ENCODE measurements at regions not wholly inside any gene's neighbourhood (a gene's known extent, or its start where the extent isn't known, plus 50 kb on each side); places are given as distances from the start of the nearest gene placed in this dataset.

- no peak for DNase-seq (ENCODE audit: low spot score)
- no peaks in the 10 kb centered on the region for H3K9me2 ChIP-seq (replicated peaks; ENCODE audit: insufficient read depth)
- no peaks in the 10 kb centered on the region for H4K20me1 ChIP-seq (ENCODE audit: insufficient read depth, poor library complexity, severe bottlenecking)
- TF ChIP-seq CTCF (IDR thresholded peaks at IDR 0.05; ENCODE audit: poor library complexity) (no peak), EZH2phosphoT487 (IDR thresholded peaks at IDR 0.05; ENCODE audit: low read depth, severe bottlenecking, unreplicated experiment) (no peak), EZH2 (IDR thresholded peaks at IDR 0.05; ENCODE audit: borderline replicate concordance) (no peak)
- H3K4me2 ChIP-seq = no peak overlapping the region
- no peaks in the 10 kb centered on the region for H3K79me2 ChIP-seq
- H3K27ac ChIP-seq = no peak overlapping the region
- 100% methylated on average over 1 of the region's 1 CpG for WGBS (ENCODE audit: low lambda C conversion rate, missing lambda C conversion rate)
- H3K36me3 ChIP-seq (replicated peaks; ENCODE audit: insufficient read depth, low read depth) = no peaks in the 10 kb centered on the region
- no peaks in the 10 kb centered on the region for H3K4me1 ChIP-seq (ENCODE audit: insufficient read depth)
- H3K9me3 ChIP-seq (ENCODE audit: low read depth) = no peaks in the 10 kb centered on the region
- no peak overlapping the region for H3K4me3 ChIP-seq
- H2AFZ ChIP-seq = no peak overlapping the region
- H3K27me3 ChIP-seq = no peaks in the 10 kb centered on the region
Measured at GRCh38 chr10:4643471-4643870, 182.5 kb upstream of the AKR1E2 start.

DNA sequence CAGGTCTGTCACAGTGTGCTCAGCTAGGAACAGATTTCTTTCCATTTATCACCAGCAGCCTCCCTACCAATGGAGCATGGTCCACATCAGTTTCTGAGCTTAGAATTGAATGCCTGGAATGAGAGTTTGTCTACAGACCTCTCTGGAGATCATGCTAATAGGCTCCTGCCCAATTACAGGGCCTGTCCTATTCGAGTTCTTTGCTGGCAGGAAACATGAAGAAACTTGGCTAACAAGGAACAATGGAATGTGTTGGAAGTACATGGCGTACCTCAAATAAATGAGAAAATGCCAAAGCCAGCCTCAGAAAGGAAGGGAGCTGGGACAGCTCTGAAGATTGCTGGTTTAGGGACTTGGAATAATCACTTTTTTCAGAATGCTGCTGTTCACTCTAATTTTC, 186.0 kb upstream of the AKR1E2 start:
- no peaks in the 10 kb centered on the region for H3K79me2 ChIP-seq
- no peak overlapping the region for H3K27ac ChIP-seq
- no peak for TF ChIP-seq EZH2 (IDR thresholded peaks at IDR 0.05; ENCODE audit: borderline replicate concordance)
- TF ChIP-seq CTCF (IDR thresholded peaks at IDR 0.05; ENCODE audit: poor library complexity) = no peak
- no peak for TF ChIP-seq EZH2phosphoT487 (IDR thresholded peaks at IDR 0.05; ENCODE audit: low read depth, severe bottlenecking, unreplicated experiment)
- H3K36me3 ChIP-seq (replicated peaks; ENCODE audit: insufficient read depth, low read depth) = no peaks in the 10 kb centered on the region
- WGBS (ENCODE audit: low lambda C conversion rate, missing lambda C conversion rate) = 86% methylated on average over 2 of the region's 2 CpGs
- no peak for DNase-seq (ENCODE audit: low spot score)
- H2AFZ ChIP-seq = no peak overlapping the region
- H3K9me2 ChIP-seq (replicated peaks; ENCODE audit: insufficient read depth) = no peaks in the 10 kb centered on the region
- H3K27me3 ChIP-seq = no peaks in the 10 kb centered on the region
- no peak overlapping the region for H3K4me2 ChIP-seq
- H3K4me1 ChIP-seq (ENCODE audit: insufficient read depth) = no peaks in the 10 kb centered on the region
- H3K4me3 ChIP-seq = no peak overlapping the region
- H4K20me1 ChIP-seq (ENCODE audit: insufficient read depth, poor library complexity, severe bottlenecking) = no peaks in the 10 kb centered on the region
- no peaks in the 10 kb centered on the region for H3K9me3 ChIP-seq (ENCODE audit: low read depth)

DNA sequence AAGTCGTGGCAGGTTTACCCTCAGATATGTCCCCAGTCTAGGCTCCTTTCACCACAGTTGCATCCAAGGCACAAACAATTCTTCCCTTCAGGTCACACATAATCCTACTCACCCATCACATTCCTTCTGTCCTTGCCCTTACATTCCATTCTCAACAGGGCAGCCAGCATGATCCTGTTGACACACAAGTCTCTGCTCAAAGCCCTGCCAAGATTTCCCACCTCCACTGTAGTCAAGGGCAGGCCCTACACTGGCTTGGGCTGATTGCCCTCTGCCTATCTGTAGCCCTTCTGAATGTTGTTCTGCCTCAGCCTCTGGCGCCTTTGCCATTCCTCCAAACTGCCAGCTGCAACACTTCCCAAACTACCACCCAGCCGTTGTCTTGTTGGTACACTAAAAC, 187.9 kb upstream of the AKR1E2 start:
- Histone ChIP-seq H3K9me3 (ENCODE audit: low read depth) (no peaks in the 10 kb centered on the region), H3K36me3 (replicated peaks; ENCODE audit: insufficient read depth, low read depth) (no peaks in the 10 kb centered on the region), H3K4me1 (ENCODE audit: insufficient read depth) (no peaks in the 10 kb centered on the region), H3K4me3 (no peak overlapping the region), H3K27me3 (no peaks in the 10 kb centered on the region), H2AFZ (no peak overlapping the region), H3K9me2 (replicated peaks; ENCODE audit: insufficient read depth) (no peaks in the 10 kb centered on the region), H3K4me2 (no peak overlapping the region), H3K27ac (no peak overlapping the region), H3K79me2 (no peaks in the 10 kb centered on the region), H4K20me1 (ENCODE audit: insufficient read depth, poor library complexity, severe bottlenecking) (no peaks in the 10 kb centered on the region)
- WGBS (ENCODE audit: low lambda C conversion rate, missing lambda C conversion rate) = 96% methylated on average over 3 of the region's 3 CpGs
- DNase-seq (ENCODE audit: low spot score) = no peak
- no peak for TF ChIP-seq EZH2phosphoT487 (IDR thresholded peaks at IDR 0.05; ENCODE audit: low read depth, severe bottlenecking, unreplicated experiment)
- TF ChIP-seq CTCF (IDR thresholded peaks at IDR 0.05; ENCODE audit: poor library complexity) = no peak
- TF ChIP-seq EZH2 (IDR thresholded peaks at IDR 0.05; ENCODE audit: borderline replicate concordance) = no peak

- no peaks in the 10 kb centered on the region for H3K27me3 ChIP-seq
- no peaks in the 10 kb centered on the region for H3K9me3 ChIP-seq (ENCODE audit: low read depth)
- no peak overlapping the region for H3K27ac ChIP-seq
- H3K4me2 ChIP-seq = no peak overlapping the region
- H3K36me3 ChIP-seq (replicated peaks; ENCODE audit: insufficient read depth, low read depth) = no peaks in the 10 kb centered on the region
- no peaks in the 10 kb centered on the region for H4K20me1 ChIP-seq (ENCODE audit: insufficient read depth, poor library complexity, severe bottlenecking)
- TF ChIP-seq CTCF (IDR thresholded peaks at IDR 0.05; ENCODE audit: poor library complexity) (no peak), EZH2phosphoT487 (IDR thresholded peaks at IDR 0.05; ENCODE audit: low read depth, severe bottlenecking, unreplicated experiment) (no peak), EZH2 (IDR thresholded peaks at IDR 0.05; ENCODE audit: borderline replicate concordance) (no peak)
- no peak overlapping the region for H2AFZ ChIP-seq
- H3K9me2 ChIP-seq (replicated peaks; ENCODE audit: insufficient read depth) = no peaks in the 10 kb centered on the region
- H3K79me2 ChIP-seq = no peaks in the 10 kb centered on the region
- WGBS (ENCODE audit: low lambda C conversion rate, missing lambda C conversion rate) = 98% methylated on average over 2 of the region's 2 CpGs
- DNase-seq (ENCODE audit: low spot score) = no peak
- H3K4me1 ChIP-seq (ENCODE audit: insufficient read depth) = no peaks in the 10 kb centered on the region
- no peak overlapping the region for H3K4me3 ChIP-seq
Measured at GRCh38 chr10:4637657-4638056, 188.3 kb upstream of the AKR1E2 start.
